ENCODE measurements at regions not wholly inside any gene's neighbourhood (a gene's known extent, or its start where the extent isn't known, plus 50 kb on each side); places are given as distances from the start of the nearest gene placed in this dataset.
"Not testable (repeated sequence)": the region's sequence is repeated elsewhere in the genome, so short reads cannot be mapped to it uniquely, and the experiment has no call there.

- intact Hi-C loops (cut with DNase I; ENCODE audit: low total_unique reads): no loop called here
- H3K36me3 ChIP-seq (ENCODE audit: low read depth, missing control alignments): no peaks in the 10 kb centered on the region
- DNase-seq: no peak
- TF ChIP-seq POLR2A (IDR thresholded peaks at IDR 0.05) (no peak), CTCF (IDR thresholded peaks at IDR 0.05) (no peak)
- no peaks in the 10 kb centered on the region for H3K27me3 ChIP-seq
- 81 to 92% methylated on average over 1 of the region's 1 CpG for WGBS, 2 donors
- no peak overlapping the region for H3K4me3 ChIP-seq
- H3K9me3 ChIP-seq: no peaks in the 10 kb centered on the region
- H3K27ac ChIP-seq: no peak overlapping the region
- H3K4me1 ChIP-seq: peaks cover 32% of the 10 kb centered on the region
Measured at GRCh38 chr9:110129425-110129824, 78.5 kb downstream of the C9orf152 start.

- no peaks in the 10 kb centered on the region for H3K9me3 ChIP-seq
- no peak overlapping the region for H3K4me3 ChIP-seq
- H3K36me3 ChIP-seq (ENCODE audit: low read depth, missing control alignments): no peaks in the 10 kb centered on the region
- no peak overlapping the region for H3K27ac ChIP-seq
- TF ChIP-seq CTCF (IDR thresholded peaks at IDR 0.05) (no peak), POLR2A (IDR thresholded peaks at IDR 0.05) (no peak)
- WGBS, 2 donors: 92% methylated on average over 3 of the region's 3 CpGs
- intact Hi-C loops (cut with DNase I; ENCODE audit: low total_unique reads): no loop called here
- DNase-seq: no peak
- no peaks in the 10 kb centered on the region for H3K27me3 ChIP-seq
- peaks cover 29% of the 10 kb centered on the region for H3K4me1 ChIP-seq
Measured at GRCh38 chr9:110130211-110130610, 77.7 kb downstream of the C9orf152 start.

GRCh38 chr9:110130791-110131416 lies 77.1 kb downstream of the C9orf152 start:
- intact Hi-C loops (cut with DNase I; ENCODE audit: low total_unique reads): no loop called here
- no peak overlapping the region for H3K27ac ChIP-seq
- peaks cover 23% of the 10 kb centered on the region for H3K4me1 ChIP-seq
- WGBS, 2 donors: 95 to 97% methylated on average over 6 of the region's 6 CpGs
- no peak overlapping the region for H3K4me3 ChIP-seq
- no peak for DNase-seq
- TF ChIP-seq POLR2A (IDR thresholded peaks at IDR 0.05) (no peak), CTCF (IDR thresholded peaks at IDR 0.05) (no peak)
- no peaks in the 10 kb centered on the region for H3K9me3 ChIP-seq
- no peaks in the 10 kb centered on the region for H3K27me3 ChIP-seq
- no peaks in the 10 kb centered on the region for H3K36me3 ChIP-seq (ENCODE audit: low read depth, missing control alignments)

- Histone ChIP-seq H3K4me1 (peaks cover 17% of the 10 kb centered on the region), H3K4me3 (no peak overlapping the region), H3K36me3 (ENCODE audit: low read depth, missing control alignments) (no peaks in the 10 kb centered on the region), H3K9me3 (no peaks in the 10 kb centered on the region), H3K27ac (no peak overlapping the region), H3K27me3 (no peaks in the 10 kb centered on the region)
- intact Hi-C loops (cut with DNase I; ENCODE audit: low total_unique reads): no loop called here
- no peak for TF ChIP-seq CTCF (IDR thresholded peaks at IDR 0.05)
- no peak for TF ChIP-seq POLR2A (IDR thresholded peaks at IDR 0.05)
- WGBS, 2 donors: 86 to 93% methylated on average over 2 of the region's 2 CpGs
- no peak for DNase-seq
Measured at GRCh38 chr9:110131499-110131898, 76.5 kb downstream of the C9orf152 start.

- peaks cover 12% of the 10 kb centered on the region for H3K4me1 ChIP-seq
- H3K27me3 ChIP-seq; H3K27ac ChIP-seq; H3K9me3 ChIP-seq; DNase-seq; H3K4me3 ChIP-seq; intact Hi-C loops (cut with DNase I; ENCODE audit: low total_unique reads); H3K36me3 ChIP-seq (ENCODE audit: low read depth, missing control alignments): not testable (repeated sequence)
- WGBS, 2 donors: 94 to 96% methylated on average over 3 of the region's 3 CpGs
Measured at GRCh38 chr9:110132531-110132930, 75.4 kb downstream of the C9orf152 start.

Measured in testis (tissue), 2 donors.